ENCODE measurements at regions not wholly inside any gene's neighbourhood (a gene's known extent, or its start where the extent isn't known, plus 50 kb on each side); places are given as distances from the start of the nearest gene placed in this dataset.

GRCh38 chr17:36792849-36793248, 144.4 kb upstream of the LHX1 start:
- intact Hi-C loops (cut with DNase I): no loop called here
- TF ChIP-seq CTCF (IDR thresholded peaks at IDR 0.05): no peak
- TF ChIP-seq POLR2A (IDR thresholded peaks at IDR 0.05): no peak
- 73 to 91% (median 88%) methylated on average over 5 of the region's 5 CpGs for WGBS, 4 donors
- Histone ChIP-seq H3K27me3 (peaks cover 4% of the 10 kb centered on the region), H3K4me1 (replicated peaks in 1 of 2) (no peaks in the 10 kb centered on the region), H3K4me3 (no peak overlapping the region), H3K27ac (no peak overlapping the region), H3K9me3 (replicated peaks in 1 of 3) (no peaks in the 10 kb centered on the region), H3K36me3 (replicated peaks in 1 of 2) (no peaks in the 10 kb centered on the region)
- no peak for DNase-seq

GRCh38 chr17:36793976-36794375, 143.3 kb upstream of the LHX1 start:
- no peak for DNase-seq
- intact Hi-C loops (cut with DNase I): no loop called here
- H3K27ac ChIP-seq: no peak overlapping the region
- no peaks in the 10 kb centered on the region for H3K36me3 ChIP-seq (replicated peaks in 1 of 2)
- no peaks in the 10 kb centered on the region for H3K9me3 ChIP-seq (replicated peaks in 1 of 3)
- no peak for TF ChIP-seq CTCF (IDR thresholded peaks at IDR 0.05)
- no peak for TF ChIP-seq POLR2A (IDR thresholded peaks at IDR 0.05)
- H3K27me3 ChIP-seq: peaks cover 4% of the 10 kb centered on the region
- no peaks in the 10 kb centered on the region for H3K4me1 ChIP-seq (replicated peaks in 1 of 2)
- 76 to 97% (median 81%) methylated on average over 2 of the region's 2 CpGs for WGBS, 4 donors
- H3K4me3 ChIP-seq: no peak overlapping the region

- no peak for DNase-seq
- Histone ChIP-seq H3K27me3 (peaks cover 28% of the 10 kb centered on the region), H3K4me1 (replicated peaks in 1 of 2) (peaks cover 0 to 6% of the 10 kb centered on the region in 2 donors), H3K27ac (no peak overlapping the region), H3K36me3 (replicated peaks in 1 of 2) (no peaks in the 10 kb centered on the region), H3K9me3 (replicated peaks in 1 of 3) (no peaks in the 10 kb centered on the region), H3K4me3 (no peak overlapping the region)
- 17 to 44% (median 23%) methylated on average over 17 to 35 of the region's 35 CpGs for WGBS, 4 donors
- TF ChIP-seq POLR2A (IDR thresholded peaks at IDR 0.05): no peak
- no peak for TF ChIP-seq CTCF (IDR thresholded peaks at IDR 0.05)
- intact Hi-C loops (cut with DNase I): no loop called here
Observed at GRCh38 chr17:36807496-36808179, 129.6 kb upstream of the LHX1 start.

- intact Hi-C loops (cut with DNase I): no loop called here
- Histone ChIP-seq H3K27ac (no peak overlapping the region), H3K27me3 (peaks cover 32% of the 10 kb centered on the region), H3K4me1 (replicated peaks in 1 of 2) (peaks cover 0 to 6% of the 10 kb centered on the region in 2 donors), H3K9me3 (replicated peaks in 1 of 3) (no peaks in the 10 kb centered on the region), H3K36me3 (replicated peaks in 1 of 2) (no peaks in the 10 kb centered on the region), H3K4me3 (no peak overlapping the region)
- TF ChIP-seq CTCF (IDR thresholded peaks at IDR 0.05) (no peak), POLR2A (IDR thresholded peaks at IDR 0.05) (no peak)
- no peak for DNase-seq
- 0 to 2% (median 1%) methylated on average over 6 to 60 of the region's 60 CpGs for WGBS, 4 donors
Observed at GRCh38 chr17:36808180-36808661, 129.1 kb upstream of the LHX1 start.

Measured in adrenal gland (tissue), 9 donors.